22Rv1 (cell line): ENCODE measurements at regions not wholly inside any gene's neighbourhood (a gene's known extent, or its start where the extent isn't known, plus 50 kb on each side); places are given as distances from the start of the nearest gene placed in this dataset.
"Not testable (repeated sequence)": the region's sequence is repeated elsewhere in the genome, so short reads cannot be mapped to it uniquely, and the experiment has no call there.

ENCODE experiments used
- H3K27ac ChIP-seq: fragments of 450-650 bp; 2 replicates; pipeline ENCODE4 v1.5.1; 2017
- ZFX ChIP-seq: fragments of 450-650 bp; IDR thresholded peaks from 2 replicates; pipeline ENCODE4 v1.6.1; 2017; ENCODE audit warnings: antibody characterized with exemption, borderline replicate concordance
- TF ChIP-seq, protein P1 (sequence below): fragments of 450-650 bp; IDR thresholded peaks from 2 replicates; pipeline ENCODE4 v1.5.1; 2017; ENCODE audit warnings: mild to moderate bottlenecking

GRCh38 chr3:153246331-153246730, 84.3 kb downstream of the RAP2B start:
- TF ChIP-seq ZFX: no peak
- TF ChIP-seq, protein P1, sequence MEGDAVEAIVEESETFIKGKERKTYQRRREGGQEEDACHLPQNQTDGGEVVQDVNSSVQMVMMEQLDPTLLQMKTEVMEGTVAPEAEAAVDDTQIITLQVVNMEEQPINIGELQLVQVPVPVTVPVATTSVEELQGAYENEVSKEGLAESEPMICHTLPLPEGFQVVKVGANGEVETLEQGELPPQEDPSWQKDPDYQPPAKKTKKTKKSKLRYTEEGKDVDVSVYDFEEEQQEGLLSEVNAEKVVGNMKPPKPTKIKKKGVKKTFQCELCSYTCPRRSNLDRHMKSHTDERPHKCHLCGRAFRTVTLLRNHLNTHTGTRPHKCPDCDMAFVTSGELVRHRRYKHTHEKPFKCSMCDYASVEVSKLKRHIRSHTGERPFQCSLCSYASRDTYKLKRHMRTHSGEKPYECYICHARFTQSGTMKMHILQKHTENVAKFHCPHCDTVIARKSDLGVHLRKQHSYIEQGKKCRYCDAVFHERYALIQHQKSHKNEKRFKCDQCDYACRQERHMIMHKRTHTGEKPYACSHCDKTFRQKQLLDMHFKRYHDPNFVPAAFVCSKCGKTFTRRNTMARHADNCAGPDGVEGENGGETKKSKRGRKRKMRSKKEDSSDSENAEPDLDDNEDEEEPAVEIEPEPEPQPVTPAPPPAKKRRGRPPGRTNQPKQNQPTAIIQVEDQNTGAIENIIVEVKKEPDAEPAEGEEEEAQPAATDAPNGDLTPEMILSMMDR: no peak
- H3K27ac ChIP-seq: no peak overlapping the region

GRCh38 chr3:153246806-153247205, 84.8 kb downstream of the RAP2B start:
- TF ChIP-seq, protein P1: no peak
- no peak overlapping the region for H3K27ac ChIP-seq

DNA sequence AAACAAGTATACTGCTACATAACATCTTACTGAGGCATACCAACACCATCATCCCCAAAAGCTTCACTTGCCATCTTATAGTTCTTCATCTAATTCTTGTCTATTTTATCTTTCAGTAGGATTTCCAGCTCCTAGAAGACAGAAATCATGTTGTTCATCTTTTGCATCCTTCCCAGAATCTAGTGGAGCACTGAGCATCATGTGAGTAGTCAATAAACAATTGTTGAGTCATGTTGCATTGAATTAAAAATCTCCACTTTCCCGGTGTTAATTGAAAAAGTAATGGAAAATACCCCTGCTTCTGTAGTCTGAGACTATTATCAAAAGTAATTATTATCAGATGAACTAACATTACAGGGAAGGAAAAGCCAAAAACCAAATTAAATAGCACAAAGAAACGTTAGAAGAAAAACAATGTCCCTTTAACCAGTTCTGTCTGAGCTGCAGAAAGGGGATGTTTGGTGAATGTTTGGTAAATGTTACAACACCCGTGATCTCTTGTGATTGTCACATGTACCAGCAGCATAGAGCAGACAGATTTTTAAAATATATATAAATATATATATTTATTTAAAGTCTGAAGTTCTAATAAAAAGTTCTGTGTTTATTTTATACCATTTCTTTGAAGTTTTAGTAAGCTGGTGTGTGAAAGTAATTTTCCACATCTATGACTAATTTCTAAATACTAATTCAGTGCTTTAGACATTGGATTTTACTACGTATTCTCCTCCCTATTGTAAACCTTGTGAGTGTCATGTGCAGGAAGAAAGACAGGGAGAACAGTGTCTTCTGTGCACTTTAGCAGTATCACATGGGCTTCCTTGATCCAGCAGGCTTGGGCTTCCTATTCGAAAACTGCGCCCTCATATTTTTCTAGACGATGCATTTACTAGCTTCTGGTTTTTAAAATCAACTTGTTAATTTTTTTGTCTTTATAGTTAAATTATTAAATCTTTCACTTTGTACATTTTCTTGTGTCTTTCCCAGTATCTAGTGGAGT, 85.6 kb downstream of the RAP2B start:
- no peak for TF ChIP-seq ZFX
- TF ChIP-seq, protein P1: no peak
- no peak overlapping the region for H3K27ac ChIP-seq

DNA sequence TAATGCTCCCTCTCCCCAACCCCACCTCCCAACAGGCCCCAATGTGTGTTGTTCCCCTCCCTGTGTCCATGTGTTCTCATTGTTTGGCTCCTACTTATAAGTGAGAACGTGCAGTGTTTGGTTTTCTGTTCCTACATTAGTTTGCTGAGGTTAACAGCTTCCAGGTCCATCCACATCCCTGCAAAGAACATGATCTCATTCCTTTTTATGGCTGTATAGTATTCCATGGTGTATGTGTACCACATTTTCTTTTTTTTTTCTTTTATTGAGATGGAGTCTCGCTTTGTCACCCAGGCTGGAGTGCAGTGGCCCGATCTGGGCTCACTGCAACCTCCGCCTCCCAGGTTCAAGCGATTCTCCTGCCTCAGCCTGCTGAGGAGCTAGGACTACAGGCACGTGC, 86.8 kb downstream of the RAP2B start:
- not testable (repeated sequence) for H3K27ac ChIP-seq

DNA sequence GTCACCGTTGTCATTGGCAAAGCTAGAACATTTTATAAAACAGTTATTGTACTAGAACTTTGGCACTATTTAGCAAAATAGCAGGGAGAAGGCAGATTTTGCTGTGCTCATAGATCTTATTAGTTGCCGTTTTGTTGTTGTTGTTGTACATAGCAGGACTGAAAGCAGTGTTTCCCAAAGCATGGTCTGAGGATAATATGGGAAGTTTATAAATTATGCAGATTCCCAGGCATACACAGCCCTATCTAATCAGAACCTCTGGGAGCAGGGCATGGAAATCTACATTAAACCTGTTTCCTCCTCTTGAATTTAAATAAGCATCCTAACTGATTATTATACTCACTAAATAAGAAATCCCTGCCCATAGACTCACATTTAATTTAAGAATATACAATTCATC, 87.9 kb downstream of the RAP2B start:
- no peak overlapping the region for H3K27ac ChIP-seq
- TF ChIP-seq, protein P1: no peak
- no peak for TF ChIP-seq ZFX

DNA sequence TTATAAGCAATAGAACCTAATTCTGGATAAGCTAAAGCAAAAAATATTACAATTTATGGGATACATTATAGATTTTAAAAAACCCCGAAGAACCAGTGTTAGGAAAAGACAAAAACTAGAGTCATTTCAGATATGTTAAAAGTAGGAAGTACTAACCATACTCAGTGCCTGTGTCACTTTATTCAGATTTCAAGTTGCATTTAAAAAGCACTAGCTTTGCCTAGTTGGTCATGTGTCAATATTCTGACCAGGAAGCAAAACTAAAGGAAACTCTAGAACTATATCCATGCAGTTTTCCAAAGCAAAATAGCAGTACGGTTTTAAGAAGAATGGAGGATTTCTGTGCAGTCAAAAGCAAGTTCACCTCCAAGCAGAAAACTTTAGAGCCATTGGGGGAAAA, 88.4 kb downstream of the RAP2B start:
- no peak overlapping the region for H3K27ac ChIP-seq
- TF ChIP-seq, protein P1: no peak
- no peak for TF ChIP-seq ZFX

DNA sequence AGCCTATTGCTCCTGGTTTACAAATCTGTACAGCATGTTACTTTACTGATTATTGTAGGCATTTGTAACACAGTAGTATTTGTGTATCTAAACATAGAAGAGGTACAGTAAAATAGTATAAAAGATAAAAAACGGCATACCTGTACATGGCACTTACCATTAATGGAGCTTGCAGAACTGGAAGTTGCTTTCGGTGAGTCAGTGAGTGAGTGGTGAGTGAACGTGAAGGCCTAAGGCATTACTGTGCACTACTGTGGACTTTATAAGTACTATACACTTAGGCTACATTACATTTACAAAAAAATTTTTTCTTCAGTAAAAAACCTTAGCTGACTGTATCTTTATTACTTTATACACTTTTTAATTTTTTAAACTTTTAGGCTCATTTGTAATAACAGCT, 90.9 kb downstream of the RAP2B start:
- H3K27ac ChIP-seq: no peak overlapping the region
- TF ChIP-seq, protein P1: no peak
- TF ChIP-seq ZFX: no peak

DNA sequence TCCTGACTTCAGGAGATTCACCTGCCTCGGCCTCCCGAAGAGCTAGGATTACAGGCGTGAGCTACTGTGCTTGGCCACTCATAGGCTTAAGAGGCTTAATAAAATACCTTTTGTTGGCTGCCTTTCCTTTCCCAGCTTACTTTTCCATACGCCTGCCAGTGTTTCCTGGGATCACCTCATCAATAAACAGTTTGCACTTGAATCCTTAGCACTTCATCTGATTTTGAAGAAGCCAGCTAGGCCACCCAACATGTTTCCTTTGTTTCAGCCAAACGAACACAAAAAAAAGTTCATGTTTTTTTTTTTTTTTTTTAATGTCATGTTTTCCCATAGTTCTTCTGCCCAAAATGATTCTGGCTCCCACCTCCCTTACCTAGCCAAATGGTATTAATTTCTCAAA, 92.3 kb downstream of the RAP2B start:
- no peak for TF ChIP-seq ZFX
- TF ChIP-seq, protein P1: no peak
- no peak overlapping the region for H3K27ac ChIP-seq
